SK-N-SH (cell line): ENCODE measurements at regions not wholly inside any gene's neighbourhood (a gene's known extent, or its start where the extent isn't known, plus 50 kb on each side); places are given as distances from the start of the nearest gene placed in this dataset.

Experiments used
- CTCF ChIA-PET: fragments of 300-600, 350-600 bp; formaldehyde crosslinking; extraction: SDS; loops from one replicate; lab custom pipeline; 2021; lab: Yijun Ruan, JAX
- POLR2A ChIA-PET: fragments of 350-600 bp; sonication (Branson Sonifier 250); formaldehyde crosslinking; extraction: SDS; loops from one replicate; lab custom pipeline; 2020; ENCODE audit warnings: antibody characterized with exemption, inconsistent platforms; lab: Yijun Ruan, JAX
- DNase-seq: peaks from one replicate; pipeline ENCODE4 v3.0.0; 2012
- H2AFZ ChIP-seq: fragments of 200-600 bp; sonication (generic); 2 replicates; pipeline ENCODE4 v1.8.1; 2016; ENCODE audit warnings: antibody characterized with exemption, mild to moderate bottlenecking, low read depth
- H3F3A ChIP-seq: fragments of 200-600 bp; sonication (generic); replicated peaks from 2 replicates; pipeline ENCODE3; 2016; ENCODE audit warnings: antibody characterized with exemption, mild to moderate bottlenecking; ENCODE audit not compliant: insufficient read depth
- H3K27ac ChIP-seq, 2 experiments: fragments of 200-500 bp in 1 of 2; fragments of 200-600 bp in 1 of 2; sonication (Bioruptor generic) in 1 of 2; sonication (generic), shearing (Covaris generic) in 1 of 2; 2 replicates each; pipeline versions ENCODE4 v1.5.1 to v1.6.1; 2014 to 2016; ENCODE audit warnings: low read depth in 2 of 2, inconsistent platforms in 1 of 2, low read length in 1 of 2, mild to moderate bottlenecking in 1 of 2, mixed read lengths in 1 of 2
- H3K27me3 ChIP-seq: fragments of 200-600 bp; sonication (generic), shearing (Covaris generic); 2 replicates; pipeline ENCODE4 v1.6.1; 2016; ENCODE audit warnings: mixed run types; ENCODE audit not compliant: insufficient read depth
- H3K36me3 ChIP-seq, 2 experiments: fragments of 200-500 bp in 1 of 2; fragments of 200-600 bp in 1 of 2; sonication (Bioruptor generic) in 1 of 2; sonication (generic) in 1 of 2; replicated peaks in 1 of 2; 2 replicates each; pipeline versions ENCODE3 to v1.5.1; 2014 to 2016; ENCODE audit warnings: low read length in 1 of 2, mild to moderate bottlenecking in 1 of 2; ENCODE audit not compliant: insufficient read depth in 2 of 2, control insufficient read depth in 1 of 2
- H3K4me1 ChIP-seq, 2 experiments: fragments of 200-500 bp in 1 of 2; fragments of 200-600 bp in 1 of 2; sonication (Bioruptor generic) in 1 of 2; sonication (generic), shearing (Covaris generic) in 1 of 2; 2 replicates each; pipeline versions ENCODE4 v1.5.1 to v1.6.1; 2014 to 2016; ENCODE audit warnings: low read depth in 1 of 2, low read length in 1 of 2, mixed run types in 1 of 2; ENCODE audit not compliant: insufficient read depth in 2 of 2, control insufficient read depth in 1 of 2
- H3K4me2 ChIP-seq: fragments of 200-600 bp; sonication (generic), shearing (Covaris generic); 2 replicates; pipeline ENCODE4 v1.6.1; 2017; ENCODE audit warnings: mixed run types
- H3K4me3 ChIP-seq, 2 experiments: fragments of 200-500 bp in 1 of 2; fragments of 200-600 bp in 1 of 2; sonication (Bioruptor generic) in 1 of 2; sonication (generic), shearing (Covaris generic) in 1 of 2; 2 replicates each; pipeline versions ENCODE4 v1.5.1 to v1.8.1; 2014 to 2016; ENCODE audit warnings: low read depth in 2 of 2, inconsistent platforms in 1 of 2, low read length in 1 of 2, mild to moderate bottlenecking in 1 of 2, mixed read lengths in 1 of 2, moderate library complexity in 1 of 2
- H3K79me2 ChIP-seq: fragments of 200-600 bp; sonication (generic); 2 replicates; pipeline ENCODE4 v1.8.1; 2017; ENCODE audit warnings: mild to moderate bottlenecking; ENCODE audit not compliant: insufficient read depth
- H3K9ac ChIP-seq: fragments of 200-600 bp; sonication (generic); 2 replicates; pipeline ENCODE4 v1.6.1; 2017; ENCODE audit warnings: mixed run types
- H3K9me2 ChIP-seq: fragments of 200-600 bp; sonication (generic); 2 replicates; pipeline ENCODE4 v1.6.1; 2017; ENCODE audit warnings: mixed run types
- H3K9me3 ChIP-seq: fragments of 200-600 bp; sonication (generic); 2 replicates; pipeline ENCODE4 v1.6.1; 2017; ENCODE audit warnings: mixed run types, mild to moderate bottlenecking, moderate library complexity
- H4K20me1 ChIP-seq: fragments of 200-600 bp; sonication (generic); 2 replicates; pipeline ENCODE4 v1.6.1; 2017; ENCODE audit warnings: mild to moderate bottlenecking, mixed run types; ENCODE audit not compliant: insufficient read depth
- ELF1 ChIP-seq: IDR thresholded peaks from 2 replicates; pipeline ENCODE4 v1.4.0; 2012
- FOSL2 ChIP-seq: IDR thresholded peaks from 2 replicates; pipeline ENCODE4 v1.4.0; 2012; ENCODE audit warnings: low read depth, mild to moderate bottlenecking, moderate library complexity, borderline replicate concordance
- FOXM1 ChIP-seq: IDR thresholded peaks from 2 replicates; pipeline ENCODE4 v1.4.0; 2012; ENCODE audit warnings: low read depth, mild to moderate bottlenecking
- MEF2A ChIP-seq: IDR thresholded peaks from 2 replicates; pipeline ENCODE4 v1.4.0; 2012; ENCODE audit warnings: low read depth, borderline replicate concordance
- MXI1 ChIP-seq: IDR thresholded peaks from 2 replicates; pipeline ENCODE4 v1.6.1; 2012; ENCODE audit warnings: mild to moderate bottlenecking, low read depth, low read length, improper control_type of control experiment
- NFIC ChIP-seq: IDR thresholded peaks from 2 replicates; pipeline ENCODE4 v1.4.0; 2012; ENCODE audit warnings: borderline replicate concordance
- PBX3 ChIP-seq: IDR thresholded peaks from 2 replicates; pipeline ENCODE4; 2012
- POLR2AphosphoS5 ChIP-seq: IDR thresholded peaks from 2 replicates; pipeline ENCODE4 v1.6.1; 2012; ENCODE audit warnings: low read depth, low read length
- RAD21 ChIP-seq: IDR thresholded peaks from 2 replicates; pipeline ENCODE4 v1.6.1; 2012; ENCODE audit warnings: mild to moderate bottlenecking, low read length
- RCOR1 ChIP-seq: fragments of 150-350 bp; IDR thresholded peaks from 2 replicates; pipeline ENCODE4 v1.6.1; 2017; ENCODE audit warnings: antibody characterized with exemption, low read length
- USF2 ChIP-seq: fragments of 150-350 bp; IDR thresholded peaks from 2 replicates; pipeline ENCODE4 v1.6.1; 2017; ENCODE audit warnings: antibody characterized with exemption, low read length, low read depth, borderline replicate concordance
- ZBTB33 ChIP-seq: IDR thresholded peaks from 2 replicates; pipeline ENCODE4 v1.4.0; 2012; ENCODE audit warnings: low read depth, borderline replicate concordance
- WGBS: methylation state at CpG from one replicate; pipeline ENCODE4 v1.1.6; 2017; ENCODE audit warnings: low lambda C conversion rate; 5-methylcytosine and 5-hydroxymethylcytosine counted together

GRCh38 chr14:86299994-86300393 is 770.0 kb downstream of the FLRT2 start (continued):
- TF ChIP-seq PBX3: no peak

GRCh38 chr14:86296173-86296572 is 766.2 kb downstream of the FLRT2 start:
- ChIA-PET CTCF (interaction anchor here (1.3 kb wide), 1 partner anchor 11 kb away, joined by 3 read pairs; no protein-coding TSS in a partner anchor), POLR2A (no interaction called here)
- Histone ChIP-seq H3K9me3 (no peaks in the 10 kb centered on the region), H3K4me3 (no peak overlapping the region), H3K27me3 (no peaks in the 10 kb centered on the region; the same call in 1 of the 2 replicates), H3K36me3 (no peaks in the 10 kb centered on the region), H3K9ac (no peak overlapping the region), H4K20me1 (no peaks in the 10 kb centered on the region), H2AFZ (no peak overlapping the region), H3K4me2 (no peak overlapping the region), H3K27ac (no peak overlapping the region), H3F3A (no peaks in the 10 kb centered on the region)
- 3% methylated on average over 1 of the region's 1 CpG for WGBS
- TF ChIP-seq RAD21 (no peak), ZBTB33 (no peak), PBX3 (no peak), FOSL2 (no peak)
- TF ChIP-seq, all 33 proteins: peak for 0
- Histone ChIP-seq H3K9me2 (no peaks in the 10 kb centered on the region), H3K4me1 (no peaks in the 10 kb centered on the region), H3K79me2 (no peaks in the 10 kb centered on the region)
- DNase-seq: no peak

GRCh38 chr14:86288336-86288735 is 758.4 kb downstream of the FLRT2 start:
- H3K9me2 ChIP-seq: no peaks in the 10 kb centered on the region
- ChIA-PET POLR2A (no interaction called here), CTCF (no interaction called here)
- no peaks in the 10 kb centered on the region for H3F3A ChIP-seq
- H3K9me3 ChIP-seq: no peaks in the 10 kb centered on the region
- TF ChIP-seq MEF2A (no peak), POLR2AphosphoS5 (no peak), ELF1 (no peak), USF2 (no peak), MXI1 (no peak), RCOR1 (no peak), NFIC (no peak), FOXM1 (no peak), FOSL2 (no peak)
- no peaks in the 10 kb centered on the region for H3K36me3 ChIP-seq
- no peak overlapping the region for H2AFZ ChIP-seq
- H3K27ac ChIP-seq: no peak overlapping the region
- H3K9ac ChIP-seq: no peak overlapping the region
- no peaks in the 10 kb centered on the region for H3K27me3 ChIP-seq
- no peak overlapping the region for H3K4me3 ChIP-seq
- no peaks in the 10 kb centered on the region for H3K4me1 ChIP-seq
- 43% methylated on average over 2 of the region's 2 CpGs for WGBS
- H4K20me1 ChIP-seq: no peaks in the 10 kb centered on the region
- H3K79me2 ChIP-seq: no peaks in the 10 kb centered on the region
- DNase-seq: no peak
- H3K4me2 ChIP-seq: no peak overlapping the region
